HG02759 (cell line): ENCODE measurements at regions not wholly inside any gene's neighbourhood (a gene's known extent, or its start where the extent isn't known, plus 50 kb on each side); places are given as distances from the start of the nearest gene placed in this dataset.

Experiments used
- ATAC-seq: cut with Tn5 transposase; IDR thresholded peaks from one replicate; pipeline ENCODE4 v1.9.1; 2021; ENCODE audit warnings: mild to moderate bottlenecking, moderate library complexity; ENCODE audit not compliant: unreplicated experiment

DNA sequence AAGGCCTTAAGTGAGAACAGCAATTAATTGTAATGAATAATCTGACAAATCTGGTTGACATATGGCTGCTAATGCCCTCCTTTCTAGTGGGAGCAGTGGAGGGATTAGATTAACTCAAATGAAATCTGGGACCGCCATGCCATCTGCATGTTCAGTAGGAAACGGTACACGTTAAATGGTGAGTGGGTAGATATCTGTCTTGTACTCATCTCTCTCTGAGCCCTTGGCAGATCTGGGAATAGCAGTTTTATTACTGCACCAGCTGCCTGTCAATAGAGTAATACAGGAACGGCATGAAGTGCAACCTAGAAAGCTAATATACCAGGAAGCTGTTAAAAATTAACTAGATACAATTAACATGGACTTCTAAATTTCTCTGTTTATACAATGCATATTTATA, 258.8 kb downstream of the GPD2 start:
- no peak for ATAC-seq

DNA sequence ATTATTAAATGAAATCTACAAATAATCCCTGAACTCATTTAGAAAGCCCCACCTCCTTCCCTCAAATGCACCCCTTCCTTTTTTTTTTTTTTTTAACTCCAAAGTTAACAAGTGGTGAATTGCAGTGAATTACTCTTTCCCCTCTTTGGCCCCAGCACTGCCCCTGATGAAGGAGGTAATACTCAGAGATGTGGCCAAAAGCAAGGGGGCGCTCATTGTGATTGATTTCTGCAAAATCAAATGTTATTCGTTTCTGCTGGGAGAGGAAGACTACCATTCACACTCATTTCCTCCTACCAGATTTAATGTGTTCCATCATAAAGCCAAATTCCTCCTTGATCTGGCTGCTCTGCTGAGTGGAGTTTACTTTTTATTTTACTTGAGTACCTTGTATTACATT, 259.4 kb downstream of the GPD2 start:
- no peak for ATAC-seq

DNA sequence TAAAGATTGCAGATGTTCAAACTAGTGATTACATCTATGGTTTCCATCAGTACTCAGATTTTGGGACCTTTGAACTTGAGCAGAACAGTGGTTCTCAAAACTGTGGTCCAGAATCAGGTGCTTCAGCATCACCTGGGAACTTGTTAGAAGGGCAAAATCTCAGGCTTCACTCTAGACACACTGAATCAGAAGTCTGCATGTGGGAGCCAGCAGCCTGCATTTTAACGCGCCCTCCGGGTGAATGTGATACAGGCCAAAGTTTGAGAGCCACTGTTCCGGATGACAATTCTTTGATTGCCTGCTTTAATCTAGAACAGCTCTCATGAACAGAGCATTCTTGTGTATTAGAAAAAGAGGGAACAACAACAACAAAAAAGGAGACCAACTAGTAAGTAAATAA, 261.7 kb downstream of the GPD2 start:
- no peak for ATAC-seq

DNA sequence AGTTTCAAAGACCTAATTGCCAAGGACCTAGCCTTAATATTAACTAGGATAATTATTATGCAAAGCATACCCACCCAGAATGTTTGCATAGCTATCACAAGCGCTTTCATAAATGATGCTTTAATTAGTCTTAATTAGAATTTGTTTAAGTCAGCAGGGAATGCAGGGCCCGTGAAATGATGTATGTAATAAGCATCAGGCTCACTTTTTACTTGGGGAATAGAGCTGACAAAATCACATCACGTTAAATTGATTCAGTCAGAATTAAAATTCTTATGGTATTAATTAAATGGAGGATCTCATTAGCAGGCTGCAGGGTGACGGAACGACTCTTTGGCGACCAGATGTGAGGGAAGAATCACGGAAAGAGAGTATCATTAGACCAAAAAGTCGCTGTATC, 264.5 kb downstream of the GPD2 start:
- ATAC-seq = no peak

DNA sequence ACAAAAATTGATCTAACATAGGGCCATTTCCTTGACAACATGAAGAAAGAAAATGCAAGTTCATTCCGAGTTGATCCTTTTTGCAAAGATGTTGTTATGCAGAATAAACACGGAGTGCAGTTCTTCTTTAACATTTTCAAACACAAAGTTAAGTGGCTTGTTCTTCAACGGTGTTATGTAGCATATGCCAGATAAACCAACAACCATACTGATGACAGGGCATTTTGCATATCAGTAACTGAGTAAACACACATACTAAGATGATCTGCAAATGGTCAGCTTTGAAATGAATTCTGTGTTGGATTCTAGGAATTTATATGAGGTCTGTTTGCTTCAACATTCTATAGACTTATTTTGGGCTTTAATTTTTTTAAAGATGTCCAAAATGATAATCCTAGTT, 266.4 kb downstream of the GPD2 start:
- ATAC-seq = no peak

DNA sequence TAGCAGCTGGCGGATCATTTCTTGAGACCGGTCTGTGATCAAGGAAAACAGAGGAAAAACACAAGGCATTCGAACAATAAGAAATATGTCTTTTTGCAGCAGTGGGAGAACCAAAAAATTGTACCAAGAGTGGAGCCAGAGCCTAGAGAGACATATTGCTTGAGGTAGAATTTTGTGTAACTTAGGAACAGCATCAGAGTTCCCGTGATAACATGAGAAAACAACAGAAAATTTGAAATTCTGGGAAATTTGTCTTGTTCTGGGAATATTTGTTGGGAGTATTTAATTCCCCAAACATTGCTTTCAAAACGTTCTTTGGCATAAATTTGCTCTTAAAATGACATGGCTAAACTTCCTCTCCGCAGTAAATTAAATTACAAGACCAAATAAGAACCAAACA, 267.5 kb downstream of the GPD2 start:
- ATAC-seq = no peak

DNA sequence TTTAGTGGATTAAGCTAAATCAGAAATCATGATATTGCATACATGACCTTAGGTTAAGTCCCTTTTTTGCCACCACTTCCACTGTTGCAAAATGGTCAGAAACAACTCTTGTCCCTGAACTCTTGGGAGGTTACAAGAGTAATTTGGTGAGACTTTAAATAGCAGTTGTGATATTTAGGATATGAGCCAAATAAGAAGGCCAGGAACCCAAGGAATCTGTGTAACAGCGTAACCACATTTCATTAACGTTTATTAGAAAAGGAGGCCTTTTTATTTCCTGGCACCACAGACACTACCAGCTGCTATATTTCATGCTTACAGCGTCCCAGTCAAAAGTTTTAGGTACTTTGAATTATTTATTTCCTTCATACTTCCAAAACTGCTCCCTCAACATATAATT, 268.0 kb downstream of the GPD2 start:
- no peak for ATAC-seq

DNA sequence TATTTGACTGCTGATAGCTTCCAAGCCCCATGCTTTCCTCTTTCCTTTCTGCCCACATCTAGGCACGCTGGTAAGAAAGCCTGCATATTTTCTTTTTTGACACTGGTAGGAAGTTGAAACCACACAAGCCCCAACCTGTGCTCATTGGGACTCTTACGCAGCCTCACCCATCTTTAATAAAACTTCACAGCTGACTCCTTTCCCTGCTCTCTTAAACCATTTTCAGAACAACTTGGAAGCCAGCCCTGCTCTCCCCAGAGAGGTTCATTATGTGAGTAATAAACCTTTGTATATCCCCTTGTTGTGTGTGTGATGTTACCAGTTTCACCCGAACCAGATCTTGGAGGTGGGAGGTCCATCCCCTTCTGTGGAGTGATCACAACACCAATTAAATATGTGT, 268.4 kb downstream of the GPD2 start:
- ATAC-seq = no peak

DNA sequence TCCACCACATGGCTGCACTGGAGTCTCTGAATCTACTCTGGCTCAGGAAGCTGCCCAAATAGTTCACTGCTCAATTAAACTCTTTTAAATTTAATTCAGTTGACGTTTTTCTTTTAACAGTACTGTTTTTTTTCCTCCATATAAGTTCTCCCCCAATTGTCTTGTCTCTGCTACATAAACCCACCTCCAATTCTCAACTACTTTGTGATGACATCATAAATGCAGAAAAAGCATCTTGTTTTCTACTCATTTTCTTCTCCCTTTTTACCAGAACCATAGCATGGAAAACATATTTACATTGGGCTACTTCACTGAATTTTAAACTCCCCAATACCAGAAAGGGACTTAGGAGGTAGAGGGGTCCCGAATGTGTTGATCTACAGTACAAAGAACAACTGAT, 270.4 kb downstream of the GPD2 start:
- no peak for ATAC-seq

DNA sequence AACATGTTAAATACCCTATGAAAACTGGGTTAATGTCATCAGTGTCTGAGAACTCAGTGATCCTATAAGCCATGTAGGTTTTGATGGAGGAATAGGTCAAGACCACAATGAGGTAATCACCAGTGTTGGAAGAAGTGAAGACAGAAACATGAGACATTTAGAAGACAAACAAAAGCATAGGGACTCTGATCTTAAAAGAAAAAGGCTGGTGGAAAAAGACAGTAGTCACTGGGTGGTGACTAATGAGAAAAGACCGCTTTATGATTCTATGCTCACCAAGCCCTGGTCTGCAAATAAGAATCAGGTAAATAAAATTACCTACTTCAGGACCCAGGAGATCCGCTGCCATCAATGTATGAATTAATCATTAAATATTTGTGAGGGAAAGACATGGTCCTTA, 271.9 kb downstream of the GPD2 start:
- ATAC-seq = no peak

DNA sequence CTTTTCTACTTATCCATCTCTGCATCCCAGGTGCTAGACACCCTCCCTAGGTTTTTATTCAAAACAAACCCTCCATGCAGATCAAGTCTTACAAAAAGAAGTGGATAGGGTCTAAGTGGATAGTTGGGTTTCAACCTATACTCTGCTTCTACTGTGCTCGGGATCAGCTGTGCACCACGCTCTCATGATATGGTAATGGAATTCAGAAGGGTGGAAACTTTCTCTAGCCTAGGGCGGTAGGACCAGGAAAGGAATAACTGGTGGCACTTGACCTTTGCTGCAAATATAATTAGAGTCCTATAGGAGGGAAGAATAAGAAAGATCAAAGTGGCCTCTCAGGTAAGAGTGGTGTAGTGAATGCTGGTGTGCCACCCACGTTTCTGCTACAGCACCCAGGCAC, 272.9 kb downstream of the GPD2 start:
- ATAC-seq = no peak

DNA sequence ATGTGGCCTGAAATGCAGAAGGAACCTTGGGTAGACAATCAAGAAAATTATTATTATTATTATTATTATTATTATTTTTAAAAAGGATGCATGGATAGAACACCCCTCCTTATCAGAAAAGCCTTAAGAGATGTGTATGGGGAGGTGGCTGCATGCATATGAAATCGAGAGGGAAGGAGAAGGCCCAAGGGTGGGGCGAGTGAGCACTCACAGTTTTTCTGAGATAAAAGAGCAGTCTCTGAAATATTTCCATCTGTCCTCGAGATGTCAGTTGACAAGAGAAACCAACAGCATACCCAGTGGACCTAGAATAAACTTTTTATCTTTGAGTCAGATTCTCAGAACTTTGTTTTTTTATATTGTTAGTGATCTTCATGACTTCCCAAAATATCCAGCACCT, 282.9 kb downstream of the GPD2 start:
- no peak for ATAC-seq

DNA sequence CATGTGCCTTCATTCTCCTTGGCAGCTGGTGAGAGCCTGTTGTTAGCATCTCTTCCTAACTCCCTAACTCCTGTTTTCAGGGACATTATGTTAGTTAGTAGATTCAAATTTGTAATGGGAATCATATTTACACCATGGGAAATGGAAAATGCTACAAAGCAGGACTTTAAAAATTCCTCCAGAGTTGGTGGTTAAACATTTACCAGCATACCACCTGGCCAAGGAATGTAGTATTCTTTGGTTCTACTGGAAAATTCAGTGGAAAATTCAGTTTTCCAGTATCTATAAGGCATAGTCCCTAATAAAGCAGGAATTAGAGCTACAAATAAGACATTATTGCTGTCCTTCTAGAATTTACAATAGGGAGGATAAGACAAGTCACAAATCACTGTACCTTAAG, 291.7 kb downstream of the GPD2 start:
- ATAC-seq = no peak

DNA sequence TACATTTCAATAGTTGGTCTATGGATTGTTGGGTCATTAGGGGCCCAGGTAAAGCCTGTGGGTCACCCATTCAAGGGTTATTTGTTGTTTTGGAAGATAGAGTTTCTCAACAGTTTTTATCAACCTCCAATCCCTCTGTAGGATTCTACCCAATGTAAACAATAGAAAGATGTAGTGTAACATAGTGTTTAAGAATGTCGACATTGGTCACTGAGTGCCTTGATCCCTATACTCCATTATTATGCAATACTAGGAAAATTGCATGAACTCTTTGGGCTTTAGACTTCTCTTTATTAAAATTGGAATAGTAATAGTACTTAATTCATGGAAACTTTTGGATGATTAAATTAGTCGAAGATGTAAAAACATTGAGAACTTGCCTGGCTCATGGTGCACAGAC, 292.1 kb downstream of the GPD2 start:
- ATAC-seq = no peak

DNA sequence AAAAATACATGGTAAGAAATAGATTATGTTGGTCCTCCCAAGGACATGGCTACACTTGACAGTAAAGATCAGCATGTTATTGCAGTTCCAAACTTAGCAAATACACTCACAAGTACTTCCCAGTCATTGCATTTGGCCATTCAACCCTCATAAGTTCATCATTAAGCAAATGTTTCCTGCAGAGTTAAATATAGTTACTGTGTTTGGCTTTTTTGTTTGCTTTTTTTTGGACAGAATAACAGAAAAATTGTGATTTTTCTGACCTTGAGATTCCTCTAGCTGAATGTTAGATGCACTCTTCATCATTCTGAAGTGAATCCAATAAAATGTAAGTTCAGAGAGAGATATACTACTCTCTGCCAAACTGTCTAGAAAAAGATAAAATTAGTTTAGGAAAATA, 295.3 kb downstream of the GPD2 start:
- ATAC-seq = no peak

DNA sequence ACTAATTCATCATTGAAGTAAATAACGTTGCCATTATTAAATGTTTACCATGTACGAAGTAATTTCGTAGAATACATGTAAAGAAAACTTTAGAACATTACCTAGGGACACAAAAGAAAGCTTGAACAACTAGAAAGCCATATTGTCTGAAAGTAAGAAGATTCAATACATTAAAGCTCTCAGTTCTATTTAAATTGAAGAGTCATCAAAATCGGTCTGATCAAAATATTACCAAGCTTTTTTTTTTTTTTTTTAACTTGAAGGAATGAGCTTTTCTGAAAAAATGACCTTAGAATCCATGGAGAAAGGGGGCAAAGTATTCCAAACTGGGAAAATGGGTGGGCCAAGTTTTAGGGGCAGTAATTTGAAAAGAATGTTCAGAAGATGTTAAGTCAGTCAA, 300.8 kb downstream of the GPD2 start:
- no peak for ATAC-seq

DNA sequence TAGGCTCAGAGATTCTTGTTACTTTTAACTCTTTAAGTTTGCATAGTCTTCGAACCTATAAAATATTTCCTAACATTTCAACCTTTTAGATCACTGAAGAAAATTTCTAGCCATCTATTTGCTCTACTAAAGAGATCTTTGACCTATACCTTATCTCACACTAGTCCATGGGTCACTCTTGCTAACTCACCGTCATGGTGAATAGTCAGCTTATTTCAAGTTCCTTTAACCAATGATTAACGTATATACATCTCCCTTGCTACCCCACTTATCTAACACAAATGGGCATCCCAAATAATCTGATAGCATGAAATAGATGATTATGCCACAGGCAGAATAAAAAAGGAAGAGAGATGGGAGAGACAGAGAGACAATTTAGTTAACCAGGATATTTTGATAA, 303.1 kb downstream of the GPD2 start:
- no peak for ATAC-seq

DNA sequence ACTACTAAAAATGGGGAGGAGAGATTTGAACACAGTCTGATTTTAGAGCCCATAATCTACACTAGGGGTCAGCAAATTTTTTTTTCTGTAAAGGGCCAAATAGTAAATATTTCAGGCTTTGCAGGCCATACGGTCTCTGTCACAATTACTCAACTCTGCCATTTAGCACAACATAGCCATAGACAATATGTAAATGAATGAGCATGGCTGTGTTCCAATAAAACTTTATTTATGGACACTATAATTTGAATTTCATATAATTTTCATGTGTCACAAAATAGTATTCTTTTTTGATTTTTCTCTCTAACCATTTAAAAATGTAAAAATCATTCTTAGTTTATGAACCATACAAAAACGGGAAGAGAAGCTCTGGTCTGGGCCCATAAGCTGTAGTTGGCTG, 309.4 kb downstream of the GPD2 start:
- no peak for ATAC-seq

DNA sequence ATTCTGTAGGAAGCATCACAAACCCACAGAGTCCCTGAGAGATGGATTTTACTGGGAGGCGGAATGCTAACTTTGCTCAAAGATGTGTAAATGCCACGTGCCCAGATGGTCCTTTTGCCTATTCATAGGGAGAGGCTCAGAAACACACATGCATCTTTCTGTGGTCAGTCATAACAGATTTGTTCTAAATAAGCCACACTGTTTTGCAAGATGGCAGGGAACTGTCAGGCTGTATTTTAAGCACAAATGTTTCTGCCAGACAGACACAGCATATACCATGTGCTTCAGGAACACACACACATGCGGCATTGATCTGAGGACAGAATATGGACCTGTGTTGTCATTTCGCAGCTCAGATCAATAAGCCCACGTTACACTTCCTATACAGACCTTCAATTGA, 312.0 kb downstream of the GPD2 start:
- no peak for ATAC-seq

DNA sequence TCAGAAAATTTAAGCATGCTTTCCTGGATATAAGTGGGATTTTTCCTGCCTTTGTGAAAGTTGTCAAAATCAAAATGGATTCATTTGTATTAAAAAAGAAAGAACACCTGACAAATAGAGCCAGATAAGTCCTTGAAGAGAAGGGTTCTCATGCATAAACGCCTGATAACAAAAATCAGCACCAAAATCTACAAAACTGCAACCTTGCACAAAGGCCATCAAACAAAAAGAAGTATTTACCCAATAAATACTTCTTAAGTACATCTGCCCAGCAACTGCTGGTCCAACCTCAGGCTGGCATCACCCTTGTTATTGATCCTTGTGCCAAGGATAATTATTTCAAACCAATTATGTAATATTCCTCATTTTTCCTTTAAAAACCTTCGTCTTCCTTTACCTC, 315.9 kb downstream of the GPD2 start:
- no peak for ATAC-seq

DNA sequence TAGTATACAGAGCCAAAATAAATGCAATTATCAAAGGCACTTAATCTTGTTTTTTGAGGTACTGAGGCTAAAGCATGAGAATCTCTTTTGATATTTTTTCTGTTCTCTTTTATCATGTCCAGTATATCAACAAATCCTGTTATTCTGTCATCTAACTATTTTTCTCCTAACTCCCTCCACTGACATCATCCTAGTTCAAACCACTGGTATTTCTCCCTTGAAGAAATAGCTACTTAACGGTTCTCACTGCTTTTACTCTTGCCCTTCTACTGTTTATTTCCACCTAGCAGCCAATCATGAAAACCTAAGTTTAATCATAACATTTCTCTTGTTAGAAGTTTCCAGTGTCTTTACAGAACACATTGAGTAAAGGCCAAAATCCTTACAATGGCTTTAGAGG, 317.6 kb downstream of the GPD2 start:
- no peak for ATAC-seq

DNA sequence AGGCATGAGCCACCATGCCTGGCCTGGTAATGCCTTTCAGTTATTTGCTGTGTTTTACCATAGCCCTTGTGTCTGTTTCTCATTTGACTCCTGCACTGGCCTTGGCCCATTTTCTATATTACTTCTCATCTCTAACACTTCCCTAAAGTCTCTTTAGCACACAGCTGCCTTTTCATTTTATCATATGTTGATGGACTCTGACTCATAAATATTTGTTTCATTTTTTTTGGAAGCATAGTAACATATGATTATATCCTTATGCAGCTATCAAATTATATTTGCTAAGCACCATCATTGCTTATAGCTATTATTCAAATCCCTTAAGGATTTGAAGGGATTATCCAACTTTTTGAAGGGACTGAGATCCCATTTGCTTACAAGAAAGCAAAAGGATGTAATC, 320.3 kb downstream of the GPD2 start:
- ATAC-seq = no peak

DNA sequence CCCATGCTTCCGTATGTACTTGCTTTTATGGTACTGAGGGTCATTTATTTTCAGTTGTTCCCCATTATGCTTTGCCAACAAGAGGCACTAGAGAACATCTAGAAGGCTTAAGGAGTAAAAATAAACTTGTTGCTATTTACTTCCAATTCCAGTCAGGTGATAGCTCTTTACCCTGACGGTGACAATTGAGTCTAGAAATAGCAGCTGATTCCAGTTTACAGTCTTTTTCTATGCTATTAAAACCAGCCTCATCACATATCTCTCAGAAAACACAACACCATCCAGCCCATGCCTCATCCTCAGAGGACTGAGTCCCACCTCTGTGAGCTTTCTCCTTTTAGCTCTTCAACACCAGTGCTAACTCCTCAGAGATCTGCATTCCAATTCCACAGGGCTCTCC, 327.0 kb downstream of the GPD2 start:
- ATAC-seq = no peak

DNA sequence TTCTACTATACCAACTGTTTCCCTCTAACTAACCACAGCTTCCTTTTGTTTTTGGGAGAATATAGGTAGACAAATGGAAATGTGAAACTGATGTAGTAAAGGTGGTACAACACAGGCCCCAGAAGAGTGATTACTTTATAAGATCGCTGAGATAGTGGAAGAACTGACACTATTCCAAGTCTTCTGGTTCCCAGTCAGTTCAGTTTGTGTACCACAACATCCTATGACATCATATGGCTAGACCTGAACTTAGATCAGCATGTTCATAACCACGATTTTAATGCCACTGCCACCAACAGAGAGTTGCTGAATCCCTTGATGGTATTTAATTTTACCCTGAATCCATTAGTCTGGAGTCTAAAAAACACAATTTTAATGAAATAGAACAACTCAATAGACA, 328.9 kb downstream of the GPD2 start:
- no peak for ATAC-seq
